H1 (cell line): ENCODE measurements at regions not wholly inside any gene's neighbourhood (a gene's known extent, or its start where the extent isn't known, plus 50 kb on each side); places are given as distances from the start of the nearest gene placed in this dataset.

Experiments used
- BRCA1 ChIP-seq: IDR thresholded peaks from 2 replicates; pipeline ENCODE4 v1.6.1; 2012; ENCODE audit warnings: low read depth, low read length, improper control_type of control experiment
- CEBPB ChIP-seq: IDR thresholded peaks from 2 replicates; pipeline ENCODE4 v1.6.1; 2012; ENCODE audit warnings: low read depth, low read length
- EP300 ChIP-seq, 2 experiments: IDR thresholded peaks; 1 replicate in 1 of 2; 2 replicates in 1 of 2; pipeline ENCODE4 v1.6.1; 2011 to 2012; ENCODE audit warnings: low read depth in 2 of 2, low read length in 2 of 2, mild to moderate bottlenecking in 2 of 2, borderline replicate concordance in 1 of 2, inconsistent platforms in 1 of 2, moderate library complexity in 1 of 2
- KDM5A ChIP-seq: fragments of 200-600 bp; IDR thresholded peaks from 2 replicates; pipeline ENCODE4 v1.7.1; 2012; ENCODE audit warnings: mild to moderate bottlenecking, low read length, inconsistent platforms, mixed read lengths
- POLR2A ChIP-seq, 2 experiments: IDR thresholded peaks; 1 replicate in 1 of 2; 2 replicates in 1 of 2; pipeline ENCODE4 v1.6.1; 2011; ENCODE audit warnings: low read depth in 2 of 2, low read length in 2 of 2, mild to moderate bottlenecking in 2 of 2; ENCODE audit errors: control extremely low read depth in 1 of 2
- RFX5 ChIP-seq: IDR thresholded peaks from 2 replicates; pipeline ENCODE4 v1.6.1; 2011; ENCODE audit warnings: low read depth, low read length, improper control_type of control experiment, borderline replicate concordance
- TAF1 ChIP-seq: IDR thresholded peaks from 2 replicates; pipeline ENCODE4 v1.6.1; 2011; ENCODE audit warnings: mild to moderate bottlenecking, low read depth, low read length
- TF ChIP-seq, protein P1 (sequence below), 3 experiments: IDR thresholded peaks; 1 replicate in 2 of 3; 2 replicates in 1 of 3; pipeline versions ENCODE4 v1.5.1 to v1.6.1; 2011; ENCODE audit warnings: low read length in 3 of 3, mild to moderate bottlenecking in 3 of 3, inconsistent platforms in 2 of 3, low read depth in 1 of 3, moderate library complexity in 1 of 3; ENCODE audit not compliant: insufficient read depth in 1 of 3; ENCODE audit errors: control extremely low read depth in 1 of 3
- TF ChIP-seq, protein P2 (sequence below): IDR thresholded peaks from 2 replicates; pipeline ENCODE4 v1.6.1; 2011; ENCODE audit warnings: low read depth, mild to moderate bottlenecking, low read length; ENCODE audit not compliant: insufficient read depth

- TF ChIP-seq, protein P1, sequence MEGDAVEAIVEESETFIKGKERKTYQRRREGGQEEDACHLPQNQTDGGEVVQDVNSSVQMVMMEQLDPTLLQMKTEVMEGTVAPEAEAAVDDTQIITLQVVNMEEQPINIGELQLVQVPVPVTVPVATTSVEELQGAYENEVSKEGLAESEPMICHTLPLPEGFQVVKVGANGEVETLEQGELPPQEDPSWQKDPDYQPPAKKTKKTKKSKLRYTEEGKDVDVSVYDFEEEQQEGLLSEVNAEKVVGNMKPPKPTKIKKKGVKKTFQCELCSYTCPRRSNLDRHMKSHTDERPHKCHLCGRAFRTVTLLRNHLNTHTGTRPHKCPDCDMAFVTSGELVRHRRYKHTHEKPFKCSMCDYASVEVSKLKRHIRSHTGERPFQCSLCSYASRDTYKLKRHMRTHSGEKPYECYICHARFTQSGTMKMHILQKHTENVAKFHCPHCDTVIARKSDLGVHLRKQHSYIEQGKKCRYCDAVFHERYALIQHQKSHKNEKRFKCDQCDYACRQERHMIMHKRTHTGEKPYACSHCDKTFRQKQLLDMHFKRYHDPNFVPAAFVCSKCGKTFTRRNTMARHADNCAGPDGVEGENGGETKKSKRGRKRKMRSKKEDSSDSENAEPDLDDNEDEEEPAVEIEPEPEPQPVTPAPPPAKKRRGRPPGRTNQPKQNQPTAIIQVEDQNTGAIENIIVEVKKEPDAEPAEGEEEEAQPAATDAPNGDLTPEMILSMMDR (IDR thresholded peaks at IDR 0.05; ENCODE audit: control extremely low read depth in 1 of 3, insufficient read depth in 1 of 3, low read depth in 1 of 3, low read length in 3 of 3), result no peak
- TF ChIP-seq EP300 (IDR thresholded peaks at IDR 0.05; ENCODE audit: borderline replicate concordance in 1 of 2, low read depth in 2 of 2, low read length in 2 of 2), result no peak
- TF ChIP-seq RFX5, result no peak
- TF ChIP-seq KDM5A, result no peak
- TF ChIP-seq TAF1, result no peak
- TF ChIP-seq POLR2A (IDR thresholded peaks at IDR 0.05; ENCODE audit: control extremely low read depth in 1 of 2, low read depth in 2 of 2, low read length in 2 of 2), result no peak
- TF ChIP-seq CEBPB, result no peak
- no peak for TF ChIP-seq BRCA1
- TF ChIP-seq, protein P2, sequence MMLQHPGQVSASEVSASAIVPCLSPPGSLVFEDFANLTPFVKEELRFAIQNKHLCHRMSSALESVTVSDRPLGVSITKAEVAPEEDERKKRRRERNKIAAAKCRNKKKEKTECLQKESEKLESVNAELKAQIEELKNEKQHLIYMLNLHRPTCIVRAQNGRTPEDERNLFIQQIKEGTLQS, result no peak
These were observed 103.2 kb upstream of the PARP11 start for GRCh38 chr12:3976351-3976938.
